NB4 (cell line): ENCODE measurements at regions not wholly inside any gene's neighbourhood (a gene's known extent, or its start where the extent isn't known, plus 50 kb on each side); places are given as distances from the start of the nearest gene placed in this dataset.

ENCODE experiments used
- CTCF ChIP-seq: IDR thresholded peaks from one replicate; pipeline ENCODE4 v1.5.1; 2012; ENCODE audit warnings: low read depth, low read length
- MAX ChIP-seq: IDR thresholded peaks from 2 replicates; pipeline ENCODE4 v1.6.1; 2011; ENCODE audit warnings: low read depth, low read length
- MYC ChIP-seq: IDR thresholded peaks from 2 replicates; pipeline ENCODE4 v1.6.1; 2011; ENCODE audit warnings: low read depth, low read length
- POLR2A ChIP-seq: IDR thresholded peaks from 2 replicates; pipeline ENCODE4 v1.6.1; 2011; ENCODE audit warnings: mild to moderate bottlenecking; ENCODE audit not compliant: insufficient read length; ENCODE audit errors: extremely low read depth

GRCh38 chr2:48072583-48072982 lies 166.3 kb upstream of the FBXO11 start:
- no peak for TF ChIP-seq CTCF
- no peak for TF ChIP-seq POLR2A
- TF ChIP-seq MYC: no peak
- no peak for TF ChIP-seq MAX
